ENCODE measurements at regions not wholly inside any gene's neighbourhood (a gene's known extent, or its start where the extent isn't known, plus 50 kb on each side); places are given as distances from the start of the nearest gene placed in this dataset.
"Not testable (repeated sequence)": the region's sequence is repeated elsewhere in the genome, so short reads cannot be mapped to it uniquely, and the experiment has no call there.

- not testable (repeated sequence) for TF ChIP-seq CTCF, EP300, POLR2AphosphoS5, POLR2A (IDR thresholded peaks at IDR 0.05)
These were observed 328.7 kb upstream of the EPHA5 start for GRCh38 chr4:65998807-65999517.
